Pancreas (tissue), 10 donors: ENCODE measurements at regions not wholly inside any gene's neighbourhood (a gene's known extent, or its start where the extent isn't known, plus 50 kb on each side); places are given as distances from the start of the nearest gene placed in this dataset.

Experiments used
- ATAC-seq, 4 donors: fragments of 200-7000 bp; cut with Tn5 transposase; one replicate each; pipeline versions ENCODE4 v1.8.0 to v1.9.1; 2020; ENCODE audit warnings: mild to moderate bottlenecking in 4 of 4, moderate library complexity in 4 of 4
- DNase-seq, 6 donors: peaks; one replicate each; pipeline ENCODE4 v3.0.0-alpha.2; 2020
- FAIRE-seq: peaks from 2 replicates; lab custom pipeline; 2012; peaks lifted over from hg19 to GRCh38; lab: Jason Lieb, UNC
- H3K27ac ChIP-seq, 4 donors: fragments of 200-600 bp; sonication (generic); 1 replicate in 3 of 4; 2 replicates in 1 of 4; pipeline versions ENCODE4 v1.5.0 to v1.8.0; 2020
- H3K27me3 ChIP-seq, 4 donors: fragments of 200-600 bp; one replicate each; pipeline ENCODE4 v1.8.0; 2021
- H3K36me3 ChIP-seq, 3 donors: fragments of 200-600 bp; sonication (generic) in 1 of 3; one replicate each; pipeline versions ENCODE4 v1.5.0 to v1.8.0; 2020 to 2021
- H3K4me1 ChIP-seq, 3 donors: fragments of 200-600 bp; one replicate each; pipeline ENCODE4 v1.8.0; 2021
- H3K4me3 ChIP-seq, 4 donors: fragments of 200-600 bp; sonication (generic) in 2 of 4; one replicate each; pipeline versions ENCODE4 v1.5.0 to v1.8.0; 2020 to 2021
- H3K9me3 ChIP-seq, 4 donors: fragments of 200-600 bp; one replicate each; pipeline ENCODE4 v1.8.0; 2021
- CTCF ChIP-seq, 4 donors: fragments of 200-600 bp; sonication (generic) in 3 of 4; IDR thresholded peaks; one replicate each; pipeline versions ENCODE4 v1.5.0 to v1.8.0; 2021; ENCODE audit warnings: antibody characterized with exemption in 4 of 4
- WGBS, 2 donors: extraction: QIAGEN DNeasy Blood & Tissue Kit; methylation state at CpG; one replicate each; pipeline ENCODE4 v1.1.7; 2013; 5-methylcytosine and 5-hydroxymethylcytosine counted together
- intact Hi-C, 3 donors: fragments of 100-400 bp; cut with DNase I; formaldehyde crosslinking; loops; one replicate each; pipeline versions ENCODE4 v1.11.1 to v1.14.2; 2022
- donor health status: healthy with polysubstance abuse.
- donor health status: DM: no; HTN: no; CAD: no; lungs with moderate emphysema.
- donor health status: DM: no; HTN: no; CAD: no.
- donor health status: control.
- donor health status: control.
- donor health status: Bipolar disorder and iron deficiency.
- donor health status: DM: yes; HTN: yes; CAD: no.
- donor health status: DM: no; HTN: no; CAD: no.
- donor health status: DM: no; HTN: no; CAD: no.
- donor health status: DM: yes; HTN: yes; CAD: no.

- Histone ChIP-seq H3K27me3 (peaks cover 0 to 16% (median 0%) of the 10 kb centered on the region in 4 donors), H3K36me3 (no peaks in the 10 kb centered on the region), H3K4me3 (no peak overlapping the region), H3K9me3 (no peaks in the 10 kb centered on the region), H3K4me1 (no peaks in the 10 kb centered on the region), H3K27ac (no peak overlapping the region)
- WGBS, 2 donors = 33 to 35% methylated on average over 13 of the region's 13 CpGs
- intact Hi-C loops = loop anchor here in 1 of 3 donors (10.0 kb wide), 1 partner anchor 57 kb away; no protein-coding TSS in a partner anchor
- DNase-seq (no peak), FAIRE-seq (no peak), ATAC-seq (no peak)
- no peak for TF ChIP-seq CTCF (IDR thresholded peaks at IDR 0.05)
Measured at GRCh38 chr18:76697441-76697901, 124.9 kb upstream of the ZNF236 start.

GRCh38 chr18:76691800-76692199 is 130.6 kb upstream of the ZNF236 start:
- Histone ChIP-seq H3K36me3 (no peaks in the 10 kb centered on the region), H3K9me3 (no peaks in the 10 kb centered on the region), H3K4me3 (no peak overlapping the region), H3K27ac (no peak overlapping the region), H3K27me3 (peaks cover 0 to 7% (median 0%) of the 10 kb centered on the region in 4 donors), H3K4me1 (no peaks in the 10 kb centered on the region)
- no peak for TF ChIP-seq CTCF (IDR thresholded peaks at IDR 0.05)
- no peak for ATAC-seq
- FAIRE-seq = no peak
- 30 to 42% methylated on average over 7 of the region's 7 CpGs for WGBS, 2 donors
- no peak for DNase-seq
- intact Hi-C loops = loop anchor here in 1 of 3 donors (10.0 kb wide), 1 partner anchor 63 kb away; no protein-coding TSS in a partner anchor

GRCh38 chr18:76689646-76690264 is 132.6 kb upstream of the ZNF236 start:
- intact Hi-C loops = loop anchor here in 1 of 3 donors (5.0 to 10.0 kb wide), 2 partner anchors 65 to 287 kb away; no protein-coding TSS in a partner anchor
- no peak for FAIRE-seq
- Histone ChIP-seq H3K27ac (no peak overlapping the region), H3K4me1 (no peaks in the 10 kb centered on the region), H3K9me3 (no peaks in the 10 kb centered on the region), H3K27me3 (peaks cover 0 to 14% (median 0%) of the 10 kb centered on the region in 4 donors), H3K36me3 (no peaks in the 10 kb centered on the region), H3K4me3 (no peak overlapping the region)
- 40 to 46% methylated on average over 7 of the region's 7 CpGs for WGBS, 2 donors
- TF ChIP-seq CTCF (IDR thresholded peaks at IDR 0.05) = no peak
- no peak for ATAC-seq
- DNase-seq = no peak

- intact Hi-C loops = loop anchor here in 1 of 3 donors (5.0 kb wide), 1 partner anchor 287 kb away; no protein-coding TSS in a partner anchor
- FAIRE-seq (no peak), DNase-seq (no peak), ATAC-seq (no peak)
- WGBS, 2 donors = 31 to 39% methylated on average over 15 of the region's 15 CpGs
- Histone ChIP-seq H3K36me3 (no peaks in the 10 kb centered on the region), H3K27me3 (peaks cover 0 to 14% (median 0%) of the 10 kb centered on the region in 4 donors), H3K27ac (no peak overlapping the region), H3K9me3 (no peaks in the 10 kb centered on the region), H3K4me3 (no peak overlapping the region), H3K4me1 (no peaks in the 10 kb centered on the region)
- TF ChIP-seq CTCF (IDR thresholded peaks at IDR 0.05) = no peak
Measured at GRCh38 chr18:76688724-76689472, 133.5 kb upstream of the ZNF236 start.
